Peyer's patch (tissue), 4 donors: ENCODE measurements at regions not wholly inside any gene's neighbourhood (a gene's known extent, or its start where the extent isn't known, plus 50 kb on each side); places are given as distances from the start of the nearest gene placed in this dataset.

Source experiments
- DNase-seq, 3 donors: peaks; one replicate each; pipeline ENCODE4 v3.0.0-alpha.2; 2017 to 2019
- H3K27ac ChIP-seq, 4 donors: fragments of 200-600 bp; sonication (generic); one replicate each; pipeline ENCODE4 v1.5.1; 2016 to 2019
- H3K27me3 ChIP-seq, 2 donors: fragments of 200-600 bp; sonication (generic); one replicate each; pipeline ENCODE4 v1.5.1; 2019
- H3K36me3 ChIP-seq, 3 donors: fragments of 200-600 bp; sonication (generic); one replicate each; pipeline ENCODE4 v1.5.1; 2016 to 2019
- H3K4me1 ChIP-seq, 4 donors: fragments of 200-600 bp; sonication (generic); one replicate each; pipeline ENCODE4 v1.5.1; 2016 to 2019
- H3K4me3 ChIP-seq, 4 donors: fragments of 200-600 bp; sonication (generic); 1 replicate in 3 of 4; 2 replicates in 1 of 4; pipeline ENCODE4 v1.5.1; 2016 to 2019; ENCODE audit warnings: mild to moderate bottlenecking in 1 of 4
- H3K9me3 ChIP-seq, 4 donors: fragments of 200-600 bp; sonication (generic); one replicate each; pipeline ENCODE4 v1.5.1; 2016 to 2019; ENCODE audit warnings: mild to moderate bottlenecking in 1 of 4
- POLR2A ChIP-seq, 2 donors: fragments of 450-650 bp; IDR thresholded peaks; one replicate each; pipeline ENCODE4 v1.5.1; 2017; ENCODE audit warnings: antibody characterized with exemption in 2 of 2, mild to moderate bottlenecking in 2 of 2, moderate library complexity in 2 of 2
- TF ChIP-seq, protein P1 (sequence below), 6 experiments: fragments of 450-650 bp in 4 of 6; fragments of 200-600 bp in 2 of 6; sonication (generic) in 1 of 6; IDR thresholded peaks; one replicate each; pipeline ENCODE4 v1.5.1; 2017 to 2019; ENCODE audit warnings: antibody characterized with exemption in 6 of 6, mild to moderate bottlenecking in 3 of 6, moderate library complexity in 1 of 6

DNA sequence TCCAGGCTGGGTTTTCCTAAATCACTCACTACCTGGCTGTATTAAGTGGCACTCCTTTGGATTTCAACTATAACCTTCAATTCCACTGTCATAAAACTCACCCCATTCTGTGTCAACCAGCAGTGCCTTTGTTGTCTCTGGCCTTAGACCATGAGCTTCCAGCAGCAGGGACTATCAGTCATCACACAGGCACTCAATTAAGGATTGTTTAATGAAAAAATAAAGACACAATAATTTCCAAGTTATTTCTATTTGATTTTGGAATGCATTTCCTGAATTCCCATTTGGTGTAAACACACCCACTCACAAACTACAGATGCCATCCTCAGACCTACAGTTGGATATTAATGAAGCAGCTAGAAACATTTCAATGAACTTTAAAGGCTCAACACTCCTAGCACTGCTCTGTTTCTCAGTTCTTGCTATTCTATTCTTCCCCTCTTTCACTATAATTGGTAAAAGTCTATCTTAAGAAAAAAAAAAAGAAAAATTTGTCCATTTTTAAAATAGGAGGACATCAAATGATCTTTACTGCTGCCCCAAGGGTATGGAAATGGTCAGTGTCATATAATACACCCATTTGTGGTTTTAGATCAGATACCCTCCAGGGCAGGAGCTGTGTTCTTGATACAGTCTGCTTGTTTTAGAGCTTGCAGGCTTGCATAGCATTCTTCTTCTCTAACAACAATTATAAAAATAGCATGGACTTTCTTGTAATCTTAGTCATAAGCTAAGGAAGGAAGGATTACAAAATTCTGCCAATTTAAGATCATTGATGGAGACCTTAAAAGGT is 156.4 kb downstream of the PTGER3 start:
- no peak overlapping the region for H3K27ac ChIP-seq
- TF ChIP-seq, protein P1, sequence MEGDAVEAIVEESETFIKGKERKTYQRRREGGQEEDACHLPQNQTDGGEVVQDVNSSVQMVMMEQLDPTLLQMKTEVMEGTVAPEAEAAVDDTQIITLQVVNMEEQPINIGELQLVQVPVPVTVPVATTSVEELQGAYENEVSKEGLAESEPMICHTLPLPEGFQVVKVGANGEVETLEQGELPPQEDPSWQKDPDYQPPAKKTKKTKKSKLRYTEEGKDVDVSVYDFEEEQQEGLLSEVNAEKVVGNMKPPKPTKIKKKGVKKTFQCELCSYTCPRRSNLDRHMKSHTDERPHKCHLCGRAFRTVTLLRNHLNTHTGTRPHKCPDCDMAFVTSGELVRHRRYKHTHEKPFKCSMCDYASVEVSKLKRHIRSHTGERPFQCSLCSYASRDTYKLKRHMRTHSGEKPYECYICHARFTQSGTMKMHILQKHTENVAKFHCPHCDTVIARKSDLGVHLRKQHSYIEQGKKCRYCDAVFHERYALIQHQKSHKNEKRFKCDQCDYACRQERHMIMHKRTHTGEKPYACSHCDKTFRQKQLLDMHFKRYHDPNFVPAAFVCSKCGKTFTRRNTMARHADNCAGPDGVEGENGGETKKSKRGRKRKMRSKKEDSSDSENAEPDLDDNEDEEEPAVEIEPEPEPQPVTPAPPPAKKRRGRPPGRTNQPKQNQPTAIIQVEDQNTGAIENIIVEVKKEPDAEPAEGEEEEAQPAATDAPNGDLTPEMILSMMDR (IDR thresholded peaks at IDR 0.05): no peak
- no peak for TF ChIP-seq POLR2A (IDR thresholded peaks at IDR 0.05)
- no peak overlapping the region for H3K4me3 ChIP-seq
- no peaks in the 10 kb centered on the region for H3K27me3 ChIP-seq
- H3K9me3 ChIP-seq: no peaks in the 10 kb centered on the region
- DNase-seq: no peak
- H3K36me3 ChIP-seq: no peaks in the 10 kb centered on the region
- no peaks in the 10 kb centered on the region for H3K4me1 ChIP-seq

DNA sequence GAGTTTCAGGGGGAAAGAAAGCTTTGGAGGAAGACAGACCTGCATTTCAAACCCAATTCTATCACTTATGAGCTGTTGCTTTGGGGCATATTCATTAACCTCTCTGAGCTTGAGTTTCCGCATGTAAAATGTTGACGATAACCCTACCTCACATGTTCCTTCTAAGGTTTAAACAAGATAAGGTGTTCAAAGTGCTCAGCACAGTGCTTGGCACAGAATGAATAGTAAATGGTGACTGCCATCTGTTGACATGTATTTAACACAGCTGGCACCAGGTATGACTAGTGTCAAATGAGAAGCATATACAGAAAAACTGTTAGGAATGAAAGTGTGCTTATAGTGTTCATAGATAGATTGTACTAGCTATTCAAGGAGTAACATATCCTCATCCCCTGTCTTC is 155.5 kb downstream of the PTGER3 start:
- Histone ChIP-seq H3K36me3 (no peaks in the 10 kb centered on the region), H3K4me3 (no peak overlapping the region), H3K4me1 (no peaks in the 10 kb centered on the region), H3K9me3 (no peaks in the 10 kb centered on the region), H3K27ac (no peak overlapping the region), H3K27me3 (no peaks in the 10 kb centered on the region)
- TF ChIP-seq, protein P1 (IDR thresholded peaks at IDR 0.05): no peak
- TF ChIP-seq POLR2A (IDR thresholded peaks at IDR 0.05): no peak
- DNase-seq: no peak

DNA sequence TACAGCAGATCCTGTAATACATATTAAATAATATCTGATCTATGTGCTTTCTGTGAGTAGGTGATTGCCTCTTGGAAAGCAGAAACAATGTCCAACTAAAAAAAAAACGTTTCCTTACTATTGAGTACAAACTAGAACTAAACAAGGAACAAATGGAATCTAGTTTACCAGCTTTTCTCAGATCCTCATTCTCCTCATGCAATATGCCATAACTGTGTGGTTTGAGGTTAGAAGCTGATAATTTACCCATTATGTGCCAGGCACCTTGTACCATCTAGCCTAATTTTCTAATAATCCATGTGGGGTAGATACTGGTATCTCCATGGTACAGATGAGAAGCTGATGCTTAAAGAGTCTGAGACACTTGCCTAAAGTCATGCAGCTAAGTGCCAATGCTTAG is 154.7 kb downstream of the PTGER3 start:
- DNase-seq: no peak
- Histone ChIP-seq H3K27me3 (no peaks in the 10 kb centered on the region), H3K36me3 (no peaks in the 10 kb centered on the region), H3K4me1 (no peaks in the 10 kb centered on the region), H3K4me3 (no peak overlapping the region), H3K9me3 (no peaks in the 10 kb centered on the region), H3K27ac (no peak overlapping the region)
- TF ChIP-seq POLR2A (IDR thresholded peaks at IDR 0.05): no peak
- TF ChIP-seq, protein P1 (IDR thresholded peaks at IDR 0.05): no peak

DNA sequence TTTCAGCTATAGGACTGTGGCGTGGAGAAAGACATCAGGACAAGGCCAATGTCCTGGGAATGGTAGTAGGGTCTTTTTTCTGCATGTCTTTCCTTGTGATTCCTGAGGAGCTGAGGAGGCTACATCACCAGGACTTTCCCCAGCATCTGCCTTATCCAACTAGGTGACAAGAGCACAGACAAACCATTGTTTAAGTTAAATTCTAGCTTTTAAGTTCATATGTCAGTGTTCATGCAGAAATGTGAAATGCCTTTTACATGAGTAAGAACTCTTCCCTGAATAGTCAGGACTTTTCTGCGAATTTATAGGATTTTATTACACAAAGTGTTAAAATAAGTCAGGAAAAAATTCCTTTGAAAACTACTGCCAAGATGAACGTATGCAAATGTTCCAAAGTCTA is 154.2 kb downstream of the PTGER3 start:
- no peak for TF ChIP-seq POLR2A (IDR thresholded peaks at IDR 0.05)
- TF ChIP-seq, protein P1 (IDR thresholded peaks at IDR 0.05): no peak

DNA sequence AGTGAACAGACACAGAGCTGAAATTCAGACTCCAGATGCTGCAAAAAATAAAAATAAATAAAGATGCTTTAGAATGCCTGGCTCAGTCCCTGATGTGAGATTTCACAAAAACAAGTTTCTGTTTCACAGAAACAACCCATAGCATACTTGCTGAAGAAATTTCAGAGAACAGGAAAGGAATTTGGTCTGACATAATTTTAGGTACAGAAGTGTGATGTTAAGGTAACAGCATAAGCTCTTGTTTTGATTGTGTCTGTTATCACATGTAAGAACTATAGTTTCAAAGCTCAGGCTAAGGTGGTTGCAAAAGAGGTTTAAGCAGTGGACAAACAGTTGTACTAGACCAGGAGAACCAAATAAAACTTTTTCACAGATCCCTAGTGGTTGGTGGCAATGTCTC is 152.1 kb downstream of the PTGER3 start:
- H3K4me1 ChIP-seq: no peaks in the 10 kb centered on the region
- no peaks in the 10 kb centered on the region for H3K9me3 ChIP-seq
- no peak overlapping the region for H3K27ac ChIP-seq
- no peaks in the 10 kb centered on the region for H3K27me3 ChIP-seq
- TF ChIP-seq POLR2A (IDR thresholded peaks at IDR 0.05): no peak
- TF ChIP-seq, protein P1 (IDR thresholded peaks at IDR 0.05): no peak
- H3K4me3 ChIP-seq: no peak overlapping the region
- H3K36me3 ChIP-seq: no peaks in the 10 kb centered on the region
- no peak for DNase-seq

More for the DNA sequence above, 154.2 kb downstream of the PTGER3 start:
- Histone ChIP-seq H3K9me3 (no peaks in the 10 kb centered on the region), H3K4me1 (no peaks in the 10 kb centered on the region), H3K27ac (no peak overlapping the region), H3K27me3 (no peaks in the 10 kb centered on the region), H3K4me3 (no peak overlapping the region), H3K36me3 (no peaks in the 10 kb centered on the region)
- no peak for DNase-seq
